ENCODE measurements at regions not wholly inside any gene's neighbourhood (a gene's known extent, or its start where the extent isn't known, plus 50 kb on each side); places are given as distances from the start of the nearest gene placed in this dataset.

GRCh38 chr4:151859641-151860040, 98.8 kb upstream of the GATB start:
- TF ChIP-seq CTCF (IDR thresholded peaks at IDR 0.05 in 8 of 11, conservative IDR thresholded peaks at IDR 0.05 in 3 of 11) (no peak), POLR2AphosphoS5 (IDR thresholded peaks at IDR 0.05) (no peak), POLR2A (IDR thresholded peaks at IDR 0.05) (no peak)
